ENCODE measurements at regions not wholly inside any gene's neighbourhood (a gene's known extent, or its start where the extent isn't known, plus 50 kb on each side); places are given as distances from the start of the nearest gene placed in this dataset.
"Not testable (repeated sequence)": the region's sequence is repeated elsewhere in the genome, so short reads cannot be mapped to it uniquely, and the experiment has no call there.

DNA sequence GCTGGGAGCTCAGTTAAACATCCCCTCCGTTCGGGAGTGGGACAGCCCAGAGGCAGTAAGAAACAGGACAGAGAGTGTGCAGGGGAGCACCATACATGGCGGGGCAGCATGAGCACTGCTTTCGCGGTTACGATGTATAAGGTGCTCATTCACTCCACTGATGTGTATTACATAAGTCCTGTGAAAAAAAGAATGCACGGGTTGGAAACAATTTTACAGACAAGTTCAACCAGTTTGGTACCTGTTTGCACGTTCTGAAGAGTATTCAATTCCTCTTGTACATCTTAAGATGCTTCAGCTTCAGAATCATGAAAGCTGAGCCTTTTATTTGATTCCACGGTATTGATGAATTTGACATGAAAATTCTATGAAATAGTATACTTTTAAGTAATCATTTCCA, 97.8 kb upstream of the NETO1 start:
- Mint-ChIP-seq H3K4me3 (no peak overlapping the region), H3K27ac (no peak overlapping the region), H3K27me3 (no peaks in the 10 kb centered on the region), H3K36me3 (no peaks in the 10 kb centered on the region), H3K9me3 (peaks cover 2% of the 10 kb centered on the region), H3K4me1 (no peaks in the 10 kb centered on the region)
- DNase-seq (ENCODE audit: low spot score in 2 of 2): no peak
- ATAC-seq (ENCODE audit: low read depth): no peak

DNA sequence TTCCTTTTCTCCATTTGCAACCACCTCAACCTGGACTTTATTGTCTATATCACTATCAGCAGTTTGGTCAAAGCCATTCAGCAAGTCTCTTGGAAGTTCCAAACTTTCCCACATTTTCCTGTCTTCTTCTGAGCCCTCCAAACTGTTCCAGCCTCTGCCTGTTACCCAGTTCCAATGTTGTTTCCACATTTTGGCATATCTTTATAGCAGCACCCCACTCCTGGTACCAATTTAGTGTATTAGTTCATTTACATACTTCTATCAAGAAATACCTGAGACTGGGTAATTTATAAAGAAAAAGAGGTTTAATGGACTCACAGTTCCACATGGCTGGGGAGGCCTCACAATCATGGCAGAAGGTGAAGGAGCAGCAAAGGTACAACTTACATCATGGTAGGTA, 90.4 kb upstream of the NETO1 start:
- not testable (repeated sequence) for DNase-seq (ENCODE audit: low spot score in 2 of 2); H3K9me3 Mint-ChIP-seq; H3K27ac Mint-ChIP-seq; H3K36me3 Mint-ChIP-seq; H3K4me1 Mint-ChIP-seq; H3K4me3 Mint-ChIP-seq; H3K27me3 Mint-ChIP-seq; ATAC-seq (ENCODE audit: low read depth)

DNA sequence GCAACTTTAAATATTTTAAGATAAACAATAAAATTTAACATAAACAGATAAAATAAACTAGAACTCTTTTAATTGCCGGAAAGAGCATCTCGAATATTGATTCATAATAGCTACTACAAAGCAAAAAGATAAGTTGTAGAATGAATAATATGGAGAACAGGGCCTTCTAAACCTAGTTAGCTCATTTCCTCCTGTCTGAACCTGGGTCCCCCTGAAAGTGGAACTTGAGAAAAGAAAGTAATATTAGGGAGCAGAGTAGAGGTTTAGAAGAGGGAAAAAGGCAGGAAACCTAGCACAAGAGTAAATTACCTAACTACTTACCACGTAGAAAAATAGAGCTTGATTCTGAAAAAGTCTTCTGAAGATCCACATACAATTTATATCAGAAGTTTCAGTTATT, 80.7 kb upstream of the NETO1 start:
- H3K4me3 Mint-ChIP-seq: no peak overlapping the region
- no peaks in the 10 kb centered on the region for H3K27me3 Mint-ChIP-seq
- DNase-seq (ENCODE audit: low spot score in 2 of 2) (no peak), ATAC-seq (ENCODE audit: low read depth) (no peak)
- no peaks in the 10 kb centered on the region for H3K9me3 Mint-ChIP-seq
- H3K36me3 Mint-ChIP-seq: no peaks in the 10 kb centered on the region
- H3K4me1 Mint-ChIP-seq: no peaks in the 10 kb centered on the region
- no peak overlapping the region for H3K27ac Mint-ChIP-seq

DNA sequence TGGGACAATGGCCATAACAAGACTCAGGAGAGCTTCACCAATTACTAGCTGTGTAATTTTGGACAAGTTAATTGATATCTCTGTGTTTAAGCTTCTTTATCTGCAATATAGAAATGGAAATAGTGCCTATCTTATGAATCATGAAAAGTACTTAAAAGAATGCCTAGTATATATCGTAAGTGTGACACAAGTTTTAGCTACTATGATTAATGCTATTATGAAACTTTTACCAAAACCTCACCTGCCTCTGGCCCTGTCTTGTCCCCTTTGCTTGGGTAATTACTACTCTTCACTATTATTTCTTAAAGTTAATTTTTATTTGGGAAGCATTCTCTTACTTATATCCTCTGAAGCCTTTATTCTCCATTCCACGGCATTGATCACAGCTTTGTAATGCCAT, 75.0 kb upstream of the NETO1 start:
- H3K4me3 Mint-ChIP-seq: no peak overlapping the region
- peaks cover 1% of the 10 kb centered on the region for H3K9me3 Mint-ChIP-seq
- ATAC-seq (ENCODE audit: low read depth) (no peak), DNase-seq (ENCODE audit: low spot score in 2 of 2) (no peak)
- no peaks in the 10 kb centered on the region for H3K27me3 Mint-ChIP-seq
- H3K36me3 Mint-ChIP-seq: no peaks in the 10 kb centered on the region
- no peaks in the 10 kb centered on the region for H3K4me1 Mint-ChIP-seq
- no peak overlapping the region for H3K27ac Mint-ChIP-seq

DNA sequence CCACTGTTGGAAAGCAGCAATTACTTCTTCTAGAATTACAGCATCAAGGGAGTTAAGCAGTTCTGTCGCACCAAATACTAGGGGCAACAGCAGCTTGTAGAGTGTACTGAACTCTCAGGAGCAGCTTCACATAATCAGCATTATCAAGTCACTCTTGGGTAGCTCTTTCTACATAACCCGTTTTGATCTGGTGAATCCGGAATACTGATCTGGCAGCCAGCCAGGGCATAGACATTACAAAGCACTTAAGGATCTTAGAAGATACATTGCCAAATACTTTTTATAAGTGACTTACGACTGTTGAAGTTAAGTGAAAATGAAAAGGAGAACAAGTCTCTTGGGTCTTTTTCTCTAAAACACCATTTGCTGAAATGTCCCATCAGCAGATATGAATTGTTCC, 73.2 kb upstream of the NETO1 start:
- Mint-ChIP-seq H3K36me3 (no peaks in the 10 kb centered on the region), H3K27me3 (no peaks in the 10 kb centered on the region), H3K4me3 (no peak overlapping the region), H3K4me1 (no peaks in the 10 kb centered on the region), H3K27ac (no peak overlapping the region), H3K9me3 (peaks cover 1% of the 10 kb centered on the region)
- DNase-seq (ENCODE audit: low spot score in 2 of 2): no peak
- no peak for ATAC-seq (ENCODE audit: low read depth)

DNA sequence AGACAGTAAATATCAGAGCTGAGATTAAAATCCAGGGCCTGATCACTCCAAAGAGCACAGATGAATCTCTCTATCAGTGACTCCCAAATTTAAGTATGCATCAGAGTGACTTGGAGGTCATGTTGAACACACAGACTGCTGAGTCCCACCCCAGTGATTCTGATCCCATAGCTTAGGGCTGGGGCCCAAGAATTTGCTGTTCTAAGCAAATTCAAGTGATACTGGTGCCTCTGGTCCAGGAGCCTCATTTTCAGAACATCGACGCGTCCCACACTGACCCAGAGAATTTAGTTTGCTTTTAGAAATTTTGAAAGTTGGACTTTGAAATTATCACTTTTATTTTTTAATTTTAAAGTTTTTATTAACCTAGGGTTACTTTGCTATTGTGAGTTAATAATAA, 72.7 kb upstream of the NETO1 start:
- H3K9me3 Mint-ChIP-seq: peaks cover 1% of the 10 kb centered on the region
- H3K36me3 Mint-ChIP-seq: no peaks in the 10 kb centered on the region
- no peak for DNase-seq (ENCODE audit: low spot score in 2 of 2)
- ATAC-seq (ENCODE audit: low read depth): no peak
- H3K27me3 Mint-ChIP-seq: no peaks in the 10 kb centered on the region
- H3K4me3 Mint-ChIP-seq: no peak overlapping the region
- no peak overlapping the region for H3K27ac Mint-ChIP-seq
- H3K4me1 Mint-ChIP-seq: no peaks in the 10 kb centered on the region

DNA sequence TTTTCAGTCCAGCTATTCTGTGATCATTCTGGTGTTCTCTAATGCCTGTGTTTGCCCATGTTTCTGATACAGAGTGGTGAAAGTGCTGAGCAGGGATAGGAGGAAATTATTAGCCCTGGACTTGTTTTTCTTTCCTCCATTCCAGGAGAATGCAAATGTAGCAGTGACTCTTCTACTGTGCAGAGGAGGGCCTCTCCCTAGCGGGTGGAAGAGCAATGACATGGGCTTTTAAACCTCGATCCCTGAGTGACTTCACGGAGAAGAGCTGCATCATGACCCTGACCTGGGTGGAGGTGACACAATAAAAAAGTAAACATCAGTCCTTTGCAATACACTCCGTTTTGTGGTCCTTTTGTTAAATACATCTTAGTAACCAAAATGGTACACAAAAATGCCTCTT, 68.0 kb upstream of the NETO1 start:
- Mint-ChIP-seq H3K4me1 (no peaks in the 10 kb centered on the region), H3K27ac (no peak overlapping the region)
- no peak for ATAC-seq (ENCODE audit: low read depth)

DNA sequence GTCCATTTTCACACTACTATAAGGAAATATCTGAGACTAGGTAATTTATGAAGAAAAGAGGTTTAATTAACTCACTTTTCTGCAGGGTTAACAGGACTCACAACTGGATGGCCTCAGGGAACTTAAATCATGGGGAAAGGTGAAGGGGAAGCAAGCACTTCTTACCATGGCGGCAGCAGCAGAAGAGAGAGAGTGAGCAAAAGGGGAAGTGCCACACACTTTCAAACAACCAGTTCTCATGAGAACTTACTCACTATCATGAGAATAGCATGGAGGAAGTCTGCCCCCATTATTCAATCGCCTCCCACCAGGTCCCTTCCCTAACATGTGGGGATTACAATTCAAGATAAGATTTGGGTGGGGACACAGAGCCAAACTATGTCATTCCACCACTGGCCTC, 55.1 kb upstream of the NETO1 start:
- Mint-ChIP-seq H3K27ac (no peak overlapping the region), H3K4me1 (peaks cover 2% of the 10 kb centered on the region), H3K9me3 (peaks cover 12% of the 10 kb centered on the region), H3K27me3 (no peaks in the 10 kb centered on the region), H3K36me3 (peaks cover 4% of the 10 kb centered on the region), H3K4me3 (no peak overlapping the region)
- no peak for ATAC-seq (ENCODE audit: low read depth)
- DNase-seq (ENCODE audit: low spot score in 2 of 2): no peak

More for the DNA sequence above, 68.0 kb upstream of the NETO1 start:
- H3K36me3 Mint-ChIP-seq: no peaks in the 10 kb centered on the region
- DNase-seq (ENCODE audit: low spot score in 2 of 2): no peak
- H3K9me3 Mint-ChIP-seq: peaks cover 1% of the 10 kb centered on the region
- H3K4me3 Mint-ChIP-seq: no peak overlapping the region
- no peaks in the 10 kb centered on the region for H3K27me3 Mint-ChIP-seq
